HUES48 (cell line): ENCODE measurements at regions not wholly inside any gene's neighbourhood (a gene's known extent, or its start where the extent isn't known, plus 50 kb on each side); places are given as distances from the start of the nearest gene placed in this dataset.
"Not testable (repeated sequence)": the region's sequence is repeated elsewhere in the genome, so short reads cannot be mapped to it uniquely, and the experiment has no call there.

Source experiments
- H3K27ac ChIP-seq: one replicate; pipeline ENCODE4 v1.7.0; 2013; ENCODE audit warnings: low read depth, low read length, inconsistent platforms
- H3K27me3 ChIP-seq: 2 replicates; pipeline ENCODE4 v1.6.1; 2013; ENCODE audit warnings: mild to moderate bottlenecking, low read length; ENCODE audit not compliant: control insufficient read depth, insufficient read depth
- H3K36me3 ChIP-seq: 2 replicates; pipeline ENCODE4 v1.6.1; 2013; ENCODE audit warnings: low read length; ENCODE audit not compliant: control insufficient read depth, insufficient read depth
- H3K4me1 ChIP-seq: 2 replicates; pipeline ENCODE4 v1.6.1; 2013; ENCODE audit warnings: mild to moderate bottlenecking, low read length; ENCODE audit not compliant: control insufficient read depth, insufficient read depth
- H3K4me3 ChIP-seq: 2 replicates; pipeline ENCODE4 v1.5.1; 2013; ENCODE audit warnings: mild to moderate bottlenecking, low read depth, low read length
- H3K9ac ChIP-seq: 2 replicates; pipeline ENCODE4 v1.6.1; 2013; ENCODE audit warnings: mild to moderate bottlenecking, low read depth, low read length, moderate library complexity
- H3K9me3 ChIP-seq: 2 replicates; pipeline ENCODE4 v1.6.1; 2013; ENCODE audit warnings: low read length; ENCODE audit not compliant: control insufficient read depth, insufficient read depth

DNA sequence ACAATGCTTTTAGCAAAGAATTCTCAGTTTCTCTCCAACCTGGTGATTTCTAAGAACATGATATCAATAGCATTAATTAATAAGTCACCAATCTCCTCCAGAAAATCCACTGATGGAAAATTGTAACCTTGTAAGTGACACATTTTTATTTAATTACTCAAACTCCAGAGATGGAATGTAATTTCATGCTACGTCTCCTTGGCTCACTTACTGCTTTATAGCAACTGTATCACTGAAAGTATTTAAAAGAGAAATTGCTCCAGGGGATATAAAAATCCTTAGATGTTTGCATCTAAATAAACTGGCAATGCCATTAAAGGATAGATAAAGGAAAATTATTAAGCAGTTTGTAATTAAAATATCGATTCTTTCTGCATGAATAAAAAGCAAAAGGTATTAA is 325.4 kb downstream of the TSN start:
- no peaks in the 10 kb centered on the region for H3K36me3 ChIP-seq
- no peak overlapping the region for H3K9ac ChIP-seq
- no peak overlapping the region for H3K4me3 ChIP-seq
- H3K27ac ChIP-seq = no peak overlapping the region
- H3K9me3 ChIP-seq = no peaks in the 10 kb centered on the region
- peaks cover 8% of the 10 kb centered on the region for H3K4me1 ChIP-seq
- no peaks in the 10 kb centered on the region for H3K27me3 ChIP-seq

DNA sequence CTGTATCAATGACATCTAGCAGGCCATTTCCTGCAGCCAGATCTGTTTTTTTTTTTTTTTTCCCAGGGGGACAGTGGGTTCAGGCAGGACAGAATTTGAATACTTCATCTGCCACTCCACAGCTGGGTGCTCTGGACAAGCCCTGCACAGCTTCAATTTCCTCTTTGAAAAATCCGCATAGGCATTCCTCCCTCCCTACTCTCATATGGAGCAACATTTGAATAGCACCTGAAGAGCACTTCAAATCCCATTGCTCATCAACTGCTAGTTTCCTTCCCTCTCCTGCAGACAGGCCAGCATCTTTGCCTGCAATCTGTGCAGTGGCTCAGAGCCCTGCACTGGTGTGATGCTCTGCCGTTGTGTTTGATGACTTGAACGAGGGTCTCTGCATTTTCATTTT is 326.3 kb downstream of the TSN start:
- H3K4me3 ChIP-seq = no peak overlapping the region
- H3K36me3 ChIP-seq = no peaks in the 10 kb centered on the region
- H3K4me1 ChIP-seq = peaks cover 8% of the 10 kb centered on the region
- no peaks in the 10 kb centered on the region for H3K9me3 ChIP-seq
- H3K27me3 ChIP-seq = no peaks in the 10 kb centered on the region
- no peak overlapping the region for H3K27ac ChIP-seq
- no peak overlapping the region for H3K9ac ChIP-seq

DNA sequence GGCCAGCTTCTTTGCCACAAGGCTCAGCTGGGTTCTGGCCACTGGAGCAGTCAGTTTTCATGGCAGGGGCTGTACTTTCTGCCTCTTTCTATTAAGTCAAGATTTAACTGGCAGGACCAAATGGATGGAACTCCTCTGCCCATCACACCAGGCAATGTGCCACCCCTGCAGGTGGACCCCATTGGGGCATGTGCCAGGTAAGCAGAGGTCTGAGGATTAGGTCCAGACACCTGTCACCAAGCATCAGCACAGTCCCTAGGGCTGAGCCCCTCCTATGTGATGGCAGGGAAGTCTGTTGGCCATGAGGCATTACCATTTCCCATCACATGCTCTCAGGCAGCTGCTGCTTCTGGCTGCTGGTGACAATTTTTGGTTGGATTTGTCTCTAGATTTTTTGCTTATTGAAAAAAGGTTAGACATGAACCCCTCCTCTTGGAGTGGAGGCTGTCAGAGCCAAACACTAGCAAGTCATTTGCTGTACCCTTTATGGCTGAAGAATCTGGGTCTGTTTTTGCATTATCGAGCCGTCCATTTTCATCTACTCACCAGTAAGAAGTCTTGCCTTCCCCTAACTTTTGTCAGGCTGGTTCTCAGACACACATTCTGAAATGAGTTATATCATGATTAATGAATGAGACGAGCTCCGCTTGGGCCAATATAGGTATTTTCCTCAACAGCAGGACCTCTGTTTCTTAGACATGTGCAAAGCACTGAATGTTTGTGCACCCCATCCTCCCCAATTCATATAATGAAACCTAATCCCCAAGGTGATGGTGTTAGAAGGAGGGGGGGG is 328.0 kb downstream of the TSN start:
- Histone ChIP-seq H3K36me3 (no peaks in the 10 kb centered on the region), H3K4me3 (no peak overlapping the region), H3K9me3 (no peaks in the 10 kb centered on the region), H3K27ac (no peak overlapping the region), H3K27me3 (no peaks in the 10 kb centered on the region), H3K9ac (no peak overlapping the region), H3K4me1 (peaks cover 8% of the 10 kb centered on the region)

DNA sequence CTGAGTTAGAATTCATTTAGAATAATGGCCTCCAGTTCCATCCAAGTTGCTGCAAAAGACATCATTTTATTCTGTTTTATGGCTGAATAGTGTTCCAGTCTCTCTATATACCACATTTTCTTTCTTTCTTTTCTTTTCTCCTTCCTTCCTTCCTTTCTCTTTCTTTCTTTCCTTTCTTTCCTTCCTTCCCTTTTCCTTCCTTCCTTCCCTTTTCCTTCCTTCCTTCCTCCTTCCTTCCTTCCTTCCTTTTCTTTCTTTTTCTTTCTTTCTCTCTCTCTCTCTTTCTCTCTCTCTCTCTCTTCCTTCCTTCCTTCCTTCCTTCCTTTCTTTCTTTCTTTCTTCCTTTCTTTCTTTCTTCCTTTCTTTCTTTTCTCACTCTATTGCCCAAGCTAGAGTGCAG is 330.2 kb downstream of the TSN start:
- H3K27ac ChIP-seq, H3K27me3 ChIP-seq, H3K9me3 ChIP-seq, H3K36me3 ChIP-seq, H3K4me1 ChIP-seq, H3K9ac ChIP-seq, H3K4me3 ChIP-seq: not testable (repeated sequence)

DNA sequence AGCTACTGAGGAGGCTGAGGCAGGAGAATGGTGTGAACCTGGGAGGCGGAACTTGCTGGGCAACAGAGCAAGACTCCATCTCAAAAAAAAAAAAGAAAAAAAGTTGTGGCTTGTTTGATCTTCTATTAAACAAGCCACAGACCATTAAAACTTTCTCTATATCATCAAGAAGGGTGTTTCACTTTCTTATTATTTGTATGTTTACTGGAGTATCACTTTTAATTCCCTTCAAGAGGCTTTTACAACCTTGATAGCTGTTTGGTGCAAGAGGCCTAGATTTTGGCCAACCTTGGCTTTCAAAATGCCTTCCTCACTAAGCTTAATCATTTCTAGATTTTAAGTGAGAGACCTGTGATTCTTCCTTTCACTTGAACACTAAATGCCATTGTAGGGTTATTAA is 339.1 kb downstream of the TSN start:
- no peak overlapping the region for H3K9ac ChIP-seq
- no peaks in the 10 kb centered on the region; the same call in 1 of the 2 replicates for H3K9me3 ChIP-seq
- H3K4me1 ChIP-seq = no peaks in the 10 kb centered on the region
- H3K36me3 ChIP-seq = no peaks in the 10 kb centered on the region
- no peak overlapping the region for H3K27ac ChIP-seq
- H3K4me3 ChIP-seq = no peak overlapping the region
- H3K27me3 ChIP-seq = no peaks in the 10 kb centered on the region

DNA sequence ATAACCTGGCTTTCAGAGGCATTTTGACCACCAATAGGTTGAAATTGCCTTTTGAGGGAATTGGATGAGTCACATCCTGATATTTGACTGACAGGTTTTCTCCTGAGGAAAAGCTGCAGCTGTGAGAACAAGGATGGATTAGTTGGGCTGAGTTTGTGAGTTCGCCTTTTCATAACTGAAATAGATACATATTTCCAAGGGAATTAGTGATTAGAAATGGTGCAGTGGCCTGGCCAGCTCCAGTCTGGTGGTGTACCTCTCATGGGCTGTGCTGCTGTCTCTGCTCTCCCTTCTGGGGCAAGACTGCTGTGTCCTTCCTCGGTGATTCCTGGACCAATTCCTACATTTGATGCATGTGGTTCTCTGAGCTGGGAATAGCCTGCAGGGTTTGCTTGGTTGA is 341.3 kb downstream of the TSN start:
- H3K9ac ChIP-seq = no peak overlapping the region
- H3K27me3 ChIP-seq = no peaks in the 10 kb centered on the region

DNA sequence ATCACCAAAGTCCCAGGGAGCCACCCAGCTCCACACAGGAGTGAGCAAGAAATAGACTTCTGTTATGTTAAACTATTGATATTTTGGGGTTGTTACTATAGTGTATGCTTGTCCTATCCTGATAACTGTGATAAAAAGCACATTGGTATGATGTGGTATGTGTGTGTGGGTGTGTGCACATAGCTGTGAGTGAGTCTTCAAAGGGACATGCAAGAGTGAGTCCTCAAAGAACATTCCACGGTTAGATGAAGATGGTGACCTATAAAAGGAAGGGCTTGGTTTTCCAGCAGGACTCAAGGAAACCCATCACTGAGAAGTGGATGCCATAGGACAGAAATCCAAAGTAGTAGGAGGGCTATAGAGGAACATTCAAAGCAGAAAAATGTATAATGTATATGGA is 342.9 kb downstream of the TSN start:
- H3K36me3 ChIP-seq = no peaks in the 10 kb centered on the region
- no peak overlapping the region for H3K27ac ChIP-seq
- 0 out of 2 replicates have a peak, but pooled peaks cover 3% of the 10 kb centered on the region for H3K9me3 ChIP-seq
- no peaks in the 10 kb centered on the region; the same call in 1 of the 2 replicates for H3K4me1 ChIP-seq
- no peak overlapping the region for H3K4me3 ChIP-seq
- H3K27me3 ChIP-seq = no peaks in the 10 kb centered on the region
- H3K9ac ChIP-seq = no peak overlapping the region

More for the DNA sequence above, 341.3 kb downstream of the TSN start:
- H3K9me3 ChIP-seq = no peaks in the 10 kb centered on the region
- H3K36me3 ChIP-seq = no peaks in the 10 kb centered on the region
- H3K27ac ChIP-seq = no peak overlapping the region
- H3K4me3 ChIP-seq = no peak overlapping the region
- no peaks in the 10 kb centered on the region; the same call in 1 of the 2 replicates for H3K4me1 ChIP-seq

DNA sequence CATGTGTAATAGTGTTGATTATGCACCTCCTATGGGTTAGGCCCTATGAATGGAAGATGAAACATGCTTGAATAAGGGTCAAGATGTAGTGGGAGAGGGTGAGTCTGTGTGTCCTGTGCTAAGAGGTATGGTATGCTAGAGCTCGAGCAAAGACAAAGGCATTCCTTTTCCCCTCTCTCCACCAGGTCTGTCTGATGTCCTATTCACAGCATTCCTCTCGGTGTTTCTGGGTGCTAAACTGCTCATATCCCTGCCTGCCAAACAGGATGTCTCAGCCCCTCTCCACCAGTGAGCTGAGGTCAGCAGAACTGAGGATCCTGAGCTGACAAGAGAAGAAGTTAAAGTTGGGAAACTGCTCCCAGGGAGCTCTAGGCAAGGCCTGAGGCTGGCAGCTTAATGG is 344.9 kb downstream of the TSN start:
- Histone ChIP-seq H3K27ac (peak overlapping the region; percentile 17), H3K9ac (no peak overlapping the region)

DNA sequence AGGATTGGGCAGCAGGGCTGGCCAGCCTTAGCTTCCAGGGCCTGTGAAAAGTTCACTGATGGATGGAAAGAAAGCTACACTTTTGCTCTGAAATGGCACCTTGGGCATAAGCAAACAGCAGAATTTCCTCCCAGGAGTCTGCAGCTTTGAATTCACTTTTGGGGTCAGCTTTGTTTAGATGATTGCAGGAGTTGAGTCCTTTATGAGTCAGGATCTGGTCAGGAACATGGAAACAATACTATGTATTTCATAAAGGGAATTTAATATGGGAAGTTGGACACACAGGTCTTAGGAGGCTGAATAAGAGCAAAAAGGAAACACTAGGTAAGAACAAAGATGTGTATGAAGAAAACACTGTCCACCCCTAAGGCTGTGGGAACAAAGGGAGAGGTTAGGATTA is 345.3 kb downstream of the TSN start:
- H3K9ac ChIP-seq = no peak overlapping the region
- no peaks in the 10 kb centered on the region; the same call in 1 of the 2 replicates for H3K4me1 ChIP-seq
- peaks cover 3% of the 10 kb centered on the region; the same call in 1 of the 2 replicates for H3K9me3 ChIP-seq
- peak overlapping the region; percentile 17 for H3K27ac ChIP-seq
- H3K27me3 ChIP-seq = no peaks in the 10 kb centered on the region
- H3K36me3 ChIP-seq = no peaks in the 10 kb centered on the region
- no peak overlapping the region for H3K4me3 ChIP-seq

More for the DNA sequence above, 344.9 kb downstream of the TSN start:
- Histone ChIP-seq H3K36me3 (no peaks in the 10 kb centered on the region), H3K27me3 (no peaks in the 10 kb centered on the region), H3K9me3 (peaks cover 3% of the 10 kb centered on the region; the same call in 1 of the 2 replicates), H3K4me3 (no peak overlapping the region), H3K4me1 (no peaks in the 10 kb centered on the region; the same call in 1 of the 2 replicates)

DNA sequence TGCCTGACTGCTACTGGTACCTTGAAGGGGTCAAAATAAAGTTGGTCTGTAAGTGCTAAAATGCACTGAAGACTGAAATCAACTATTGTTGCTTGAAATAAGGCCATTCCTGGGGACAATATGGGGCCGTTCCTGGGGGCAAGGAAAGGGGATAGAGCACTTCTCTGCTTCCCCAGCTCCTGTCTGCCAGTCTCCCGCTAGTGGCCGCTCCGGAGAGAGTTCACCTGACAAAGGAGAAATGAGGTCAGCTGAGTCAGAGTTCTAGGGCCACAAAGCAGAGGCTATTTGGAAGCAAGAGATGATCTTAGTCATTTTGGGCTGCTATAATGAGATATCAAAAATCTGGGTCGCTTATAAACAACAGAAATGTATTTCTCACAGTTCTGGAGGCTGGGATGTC is 345.9 kb downstream of the TSN start:
- Histone ChIP-seq H3K4me3 (no peak overlapping the region), H3K27ac (no peak overlapping the region), H3K4me1 (no peaks in the 10 kb centered on the region; the same call in 1 of the 2 replicates), H3K27me3 (no peaks in the 10 kb centered on the region), H3K36me3 (no peaks in the 10 kb centered on the region), H3K9ac (no peak overlapping the region), H3K9me3 (peaks cover 3% of the 10 kb centered on the region; the same call in 1 of the 2 replicates)

DNA sequence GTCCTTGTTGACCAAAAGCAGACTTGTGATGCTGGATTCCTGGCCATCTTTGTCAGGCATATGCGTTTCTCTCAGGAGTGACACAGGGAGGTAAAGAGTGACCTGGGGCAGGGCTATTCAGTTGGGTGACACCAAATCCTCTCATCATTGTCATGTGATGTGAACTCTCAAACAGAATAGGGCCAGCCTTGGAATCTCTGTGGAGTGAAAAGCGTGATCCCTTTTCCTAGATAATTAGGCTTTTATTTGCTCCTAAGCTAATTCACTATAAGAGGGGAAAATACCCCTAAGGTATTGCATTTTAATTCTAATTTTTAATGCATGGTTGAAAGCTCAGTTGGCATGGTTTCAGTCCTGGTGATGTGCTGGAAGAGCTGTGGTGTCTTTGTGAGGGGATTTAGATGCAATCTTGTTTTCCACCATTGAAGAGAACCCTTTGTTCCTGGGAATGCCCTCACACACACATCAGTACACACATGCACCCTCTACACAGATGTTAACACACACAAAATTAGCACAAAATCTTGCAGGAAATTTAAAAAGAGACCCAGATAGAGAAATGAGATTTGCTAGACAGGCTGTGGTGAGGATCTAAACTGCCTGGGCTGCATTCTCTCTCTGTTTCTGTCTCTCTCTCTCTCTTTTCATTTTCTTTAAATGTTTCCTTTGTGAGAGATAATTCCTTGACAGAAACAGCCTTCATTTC is 349.9 kb downstream of the TSN start:
- H3K27ac ChIP-seq = no peak overlapping the region
- no peaks in the 10 kb centered on the region for H3K27me3 ChIP-seq
- H3K9me3 ChIP-seq = peaks cover 3% of the 10 kb centered on the region; the same call in 1 of the 2 replicates
- no peak overlapping the region for H3K4me3 ChIP-seq
- H3K4me1 ChIP-seq = no peaks in the 10 kb centered on the region; the same call in 1 of the 2 replicates
- H3K36me3 ChIP-seq = no peaks in the 10 kb centered on the region
- no peak overlapping the region for H3K9ac ChIP-seq
